ENCODE measurements at regions not wholly inside any gene's neighbourhood (a gene's known extent, or its start where the extent isn't known, plus 50 kb on each side); places are given as distances from the start of the nearest gene placed in this dataset.

DNA sequence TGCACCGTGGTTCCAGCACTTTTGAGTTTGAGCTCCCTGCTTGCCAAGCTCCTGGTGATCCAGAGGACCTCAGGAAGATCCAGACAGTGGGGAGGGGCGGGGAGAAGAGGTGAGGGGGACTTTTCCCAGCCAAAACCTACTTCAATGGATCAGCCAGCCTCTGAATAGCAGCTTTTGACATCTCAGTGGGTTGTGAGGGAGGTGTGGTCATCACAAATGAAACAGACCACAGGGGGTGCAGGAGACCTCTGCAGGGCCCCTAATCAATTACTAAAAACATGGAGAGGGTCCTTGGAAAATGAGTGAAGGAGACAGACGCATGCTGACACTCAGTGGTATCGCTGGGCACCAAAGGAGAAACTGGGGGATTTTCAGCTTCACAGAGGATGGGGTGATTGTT, 372.7 kb downstream of the ZNF521 start:
- TF ChIP-seq, protein P1, sequence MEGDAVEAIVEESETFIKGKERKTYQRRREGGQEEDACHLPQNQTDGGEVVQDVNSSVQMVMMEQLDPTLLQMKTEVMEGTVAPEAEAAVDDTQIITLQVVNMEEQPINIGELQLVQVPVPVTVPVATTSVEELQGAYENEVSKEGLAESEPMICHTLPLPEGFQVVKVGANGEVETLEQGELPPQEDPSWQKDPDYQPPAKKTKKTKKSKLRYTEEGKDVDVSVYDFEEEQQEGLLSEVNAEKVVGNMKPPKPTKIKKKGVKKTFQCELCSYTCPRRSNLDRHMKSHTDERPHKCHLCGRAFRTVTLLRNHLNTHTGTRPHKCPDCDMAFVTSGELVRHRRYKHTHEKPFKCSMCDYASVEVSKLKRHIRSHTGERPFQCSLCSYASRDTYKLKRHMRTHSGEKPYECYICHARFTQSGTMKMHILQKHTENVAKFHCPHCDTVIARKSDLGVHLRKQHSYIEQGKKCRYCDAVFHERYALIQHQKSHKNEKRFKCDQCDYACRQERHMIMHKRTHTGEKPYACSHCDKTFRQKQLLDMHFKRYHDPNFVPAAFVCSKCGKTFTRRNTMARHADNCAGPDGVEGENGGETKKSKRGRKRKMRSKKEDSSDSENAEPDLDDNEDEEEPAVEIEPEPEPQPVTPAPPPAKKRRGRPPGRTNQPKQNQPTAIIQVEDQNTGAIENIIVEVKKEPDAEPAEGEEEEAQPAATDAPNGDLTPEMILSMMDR (IDR thresholded peaks at IDR 0.05), result no peak
- TF ChIP-seq POLR2A (IDR thresholded peaks at IDR 0.05), result no peak

Data from adrenal gland (tissue), 5 donors.